Ishikawa (cell line): ENCODE measurements at regions not wholly inside any gene's neighbourhood (a gene's known extent, or its start where the extent isn't known, plus 50 kb on each side); places are given as distances from the start of the nearest gene placed in this dataset.

Experiments
- CEBPB ChIP-seq: IDR thresholded peaks from 2 replicates; pipeline ENCODE4 v1.6.1; 2012
- CREB1 ChIP-seq: IDR thresholded peaks from 2 replicates; pipeline ENCODE4 v1.6.1; 2012; ENCODE audit warnings: low read depth
- EGR1 ChIP-seq: IDR thresholded peaks from 2 replicates; pipeline ENCODE4 v1.6.1; 2012
- EP300 ChIP-seq: IDR thresholded peaks from 2 replicates; pipeline ENCODE4 v1.6.1; 2012; ENCODE audit warnings: borderline replicate concordance
- FOXM1 ChIP-seq: IDR thresholded peaks from 2 replicates; pipeline ENCODE4 v1.6.1; 2012; ENCODE audit warnings: low read depth, borderline replicate concordance
- MAX ChIP-seq: IDR thresholded peaks from 2 replicates; pipeline ENCODE4 v1.6.1; 2012
- NFIC ChIP-seq: IDR thresholded peaks from 2 replicates; pipeline ENCODE4 v1.6.1; 2012
- RAD21 ChIP-seq: IDR thresholded peaks from 2 replicates; pipeline ENCODE4 v1.6.1; 2012; ENCODE audit warnings: low read depth
- REST ChIP-seq: IDR thresholded peaks from 2 replicates; pipeline ENCODE4 v1.6.1; 2012; ENCODE audit warnings: low read depth, mild to moderate bottlenecking
- TAF1 ChIP-seq: IDR thresholded peaks from 2 replicates; pipeline ENCODE4 v1.6.1; 2012; ENCODE audit warnings: low read depth, mild to moderate bottlenecking
- TCF12 ChIP-seq: IDR thresholded peaks from 2 replicates; pipeline ENCODE4 v1.6.1; 2012; ENCODE audit warnings: low read depth
- TEAD4 ChIP-seq: IDR thresholded peaks from 2 replicates; pipeline ENCODE4 v1.6.1; 2012
- USF1 ChIP-seq: IDR thresholded peaks from 2 replicates; pipeline ENCODE4 v1.6.1; 2012
- YY1 ChIP-seq: IDR thresholded peaks from 2 replicates; pipeline ENCODE4 v1.6.1; 2012; ENCODE audit warnings: low read depth
- ZBTB7A ChIP-seq: IDR thresholded peaks from 2 replicates; pipeline ENCODE4 v1.6.1; 2012; ENCODE audit warnings: low read depth

- TF ChIP-seq CEBPB, result no peak
- TF ChIP-seq USF1, result no peak
- no peak for TF ChIP-seq TEAD4
- no peak for TF ChIP-seq TAF1
- no peak for TF ChIP-seq NFIC
- TF ChIP-seq YY1, result no peak
- no peak for TF ChIP-seq EGR1
- TF ChIP-seq MAX, result no peak
- no peak for TF ChIP-seq RAD21
- TF ChIP-seq FOXM1, result no peak
- TF ChIP-seq CREB1, result no peak
- TF ChIP-seq REST, result no peak
- no peak for TF ChIP-seq ZBTB7A
- no peak for TF ChIP-seq TCF12
Observed at GRCh38 chr9:79778581-79778980, 206.8 kb downstream of the TLE4 start.

GRCh38 chr9:79776581-79776980, 204.8 kb downstream of the TLE4 start:
- TF ChIP-seq MAX (no peak), CREB1 (no peak), TCF12 (no peak), RAD21 (no peak), EP300 (no peak), USF1 (no peak), ZBTB7A (no peak), TAF1 (no peak), CEBPB (no peak), EGR1 (no peak), TEAD4 (no peak)
